HL-60 (cell line): ENCODE measurements at regions not wholly inside any gene's neighbourhood (a gene's known extent, or its start where the extent isn't known, plus 50 kb on each side); places are given as distances from the start of the nearest gene placed in this dataset.

Source experiments
- DNase-seq, 2 experiments: peaks; one replicate each; pipeline ENCODE4 v3.0.0-alpha.2; 2010 to 2020; ENCODE audit warnings: low read depth in 1 of 2, low spot score in 1 of 2
- H3K27ac ChIP-seq: fragments of 250-450 bp; sonication (Bioruptor Pico); replicated peaks from 2 replicates; pipeline ENCODE4 v1.5.1; 2020; ENCODE audit warnings: mild to moderate bottlenecking, moderate library complexity
- H3K27me3 ChIP-seq: fragments of 250-450 bp; sonication (Bioruptor Pico); 2 replicates; pipeline ENCODE4 v1.5.1; 2021; ENCODE audit warnings: mild to moderate bottlenecking, moderate library complexity; ENCODE audit not compliant: insufficient read depth, poor library complexity, severe bottlenecking
- H3K4me3 ChIP-seq: replicated peaks from 2 replicates; pipeline ENCODE4 v1.5.1; 2011; ENCODE audit warnings: mild to moderate bottlenecking, control low read depth, low read length; ENCODE audit not compliant: insufficient read depth
- GABPA ChIP-seq: IDR thresholded peaks from 2 replicates; pipeline ENCODE4 v1.6.1; 2012; ENCODE audit warnings: low read depth
- POLR2AphosphoS5 ChIP-seq: IDR thresholded peaks from 2 replicates; pipeline ENCODE4 v1.6.1; 2012; ENCODE audit warnings: low read depth
- SPI1 ChIP-seq: IDR thresholded peaks from 2 replicates; pipeline ENCODE4 v1.6.1; 2012; ENCODE audit warnings: low read depth, mild to moderate bottlenecking, borderline replicate concordance
- TF ChIP-seq, protein P1 (sequence below): IDR thresholded peaks from one replicate; pipeline ENCODE4 v1.5.1; 2011; ENCODE audit warnings: low read length, control low read depth, inconsistent platforms; ENCODE audit not compliant: insufficient read depth
- TF ChIP-seq, protein P2 (sequence below): IDR thresholded peaks from 2 replicates; pipeline ENCODE4 v1.6.1; 2012; ENCODE audit warnings: low read depth; ENCODE audit not compliant: insufficient replicate concordance

DNA sequence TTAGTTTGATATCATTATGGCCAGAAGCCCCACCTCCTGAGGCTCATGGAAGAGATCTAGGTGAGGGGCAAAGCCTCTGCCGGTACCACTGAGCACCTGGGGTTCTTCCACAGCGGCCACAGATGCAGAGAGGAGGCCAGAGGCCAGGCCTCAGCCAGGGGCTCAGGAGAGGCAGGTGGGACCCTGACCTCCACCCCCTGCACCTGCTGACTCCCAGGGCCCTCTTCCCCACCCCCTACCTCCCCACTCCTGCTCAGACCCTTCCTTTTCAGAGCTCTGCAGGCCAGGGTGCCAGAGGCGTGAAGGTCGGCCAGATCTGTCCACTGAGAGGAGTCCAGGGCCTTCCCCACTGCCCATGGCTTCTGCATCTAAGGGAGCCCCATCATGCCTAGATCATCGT lies 178.7 kb upstream of the PPP2R2D start:
- TF ChIP-seq SPI1, result no peak
- TF ChIP-seq, protein P1, sequence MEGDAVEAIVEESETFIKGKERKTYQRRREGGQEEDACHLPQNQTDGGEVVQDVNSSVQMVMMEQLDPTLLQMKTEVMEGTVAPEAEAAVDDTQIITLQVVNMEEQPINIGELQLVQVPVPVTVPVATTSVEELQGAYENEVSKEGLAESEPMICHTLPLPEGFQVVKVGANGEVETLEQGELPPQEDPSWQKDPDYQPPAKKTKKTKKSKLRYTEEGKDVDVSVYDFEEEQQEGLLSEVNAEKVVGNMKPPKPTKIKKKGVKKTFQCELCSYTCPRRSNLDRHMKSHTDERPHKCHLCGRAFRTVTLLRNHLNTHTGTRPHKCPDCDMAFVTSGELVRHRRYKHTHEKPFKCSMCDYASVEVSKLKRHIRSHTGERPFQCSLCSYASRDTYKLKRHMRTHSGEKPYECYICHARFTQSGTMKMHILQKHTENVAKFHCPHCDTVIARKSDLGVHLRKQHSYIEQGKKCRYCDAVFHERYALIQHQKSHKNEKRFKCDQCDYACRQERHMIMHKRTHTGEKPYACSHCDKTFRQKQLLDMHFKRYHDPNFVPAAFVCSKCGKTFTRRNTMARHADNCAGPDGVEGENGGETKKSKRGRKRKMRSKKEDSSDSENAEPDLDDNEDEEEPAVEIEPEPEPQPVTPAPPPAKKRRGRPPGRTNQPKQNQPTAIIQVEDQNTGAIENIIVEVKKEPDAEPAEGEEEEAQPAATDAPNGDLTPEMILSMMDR, result no peak
- TF ChIP-seq, protein P2, sequence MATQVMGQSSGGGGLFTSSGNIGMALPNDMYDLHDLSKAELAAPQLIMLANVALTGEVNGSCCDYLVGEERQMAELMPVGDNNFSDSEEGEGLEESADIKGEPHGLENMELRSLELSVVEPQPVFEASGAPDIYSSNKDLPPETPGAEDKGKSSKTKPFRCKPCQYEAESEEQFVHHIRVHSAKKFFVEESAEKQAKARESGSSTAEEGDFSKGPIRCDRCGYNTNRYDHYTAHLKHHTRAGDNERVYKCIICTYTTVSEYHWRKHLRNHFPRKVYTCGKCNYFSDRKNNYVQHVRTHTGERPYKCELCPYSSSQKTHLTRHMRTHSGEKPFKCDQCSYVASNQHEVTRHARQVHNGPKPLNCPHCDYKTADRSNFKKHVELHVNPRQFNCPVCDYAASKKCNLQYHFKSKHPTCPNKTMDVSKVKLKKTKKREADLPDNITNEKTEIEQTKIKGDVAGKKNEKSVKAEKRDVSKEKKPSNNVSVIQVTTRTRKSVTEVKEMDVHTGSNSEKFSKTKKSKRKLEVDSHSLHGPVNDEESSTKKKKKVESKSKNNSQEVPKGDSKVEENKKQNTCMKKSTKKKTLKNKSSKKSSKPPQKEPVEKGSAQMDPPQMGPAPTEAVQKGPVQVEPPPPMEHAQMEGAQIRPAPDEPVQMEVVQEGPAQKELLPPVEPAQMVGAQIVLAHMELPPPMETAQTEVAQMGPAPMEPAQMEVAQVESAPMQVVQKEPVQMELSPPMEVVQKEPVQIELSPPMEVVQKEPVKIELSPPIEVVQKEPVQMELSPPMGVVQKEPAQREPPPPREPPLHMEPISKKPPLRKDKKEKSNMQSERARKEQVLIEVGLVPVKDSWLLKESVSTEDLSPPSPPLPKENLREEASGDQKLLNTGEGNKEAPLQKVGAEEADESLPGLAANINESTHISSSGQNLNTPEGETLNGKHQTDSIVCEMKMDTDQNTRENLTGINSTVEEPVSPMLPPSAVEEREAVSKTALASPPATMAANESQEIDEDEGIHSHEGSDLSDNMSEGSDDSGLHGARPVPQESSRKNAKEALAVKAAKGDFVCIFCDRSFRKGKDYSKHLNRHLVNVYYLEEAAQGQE, result no peak
- TF ChIP-seq POLR2AphosphoS5, result no peak
- no peak for TF ChIP-seq GABPA
- DNase-seq, result no peak
- Histone ChIP-seq H3K27me3 (no peaks in the 10 kb centered on the region), H3K4me3 (no peak overlapping the region), H3K27ac (no peak overlapping the region)

DNA sequence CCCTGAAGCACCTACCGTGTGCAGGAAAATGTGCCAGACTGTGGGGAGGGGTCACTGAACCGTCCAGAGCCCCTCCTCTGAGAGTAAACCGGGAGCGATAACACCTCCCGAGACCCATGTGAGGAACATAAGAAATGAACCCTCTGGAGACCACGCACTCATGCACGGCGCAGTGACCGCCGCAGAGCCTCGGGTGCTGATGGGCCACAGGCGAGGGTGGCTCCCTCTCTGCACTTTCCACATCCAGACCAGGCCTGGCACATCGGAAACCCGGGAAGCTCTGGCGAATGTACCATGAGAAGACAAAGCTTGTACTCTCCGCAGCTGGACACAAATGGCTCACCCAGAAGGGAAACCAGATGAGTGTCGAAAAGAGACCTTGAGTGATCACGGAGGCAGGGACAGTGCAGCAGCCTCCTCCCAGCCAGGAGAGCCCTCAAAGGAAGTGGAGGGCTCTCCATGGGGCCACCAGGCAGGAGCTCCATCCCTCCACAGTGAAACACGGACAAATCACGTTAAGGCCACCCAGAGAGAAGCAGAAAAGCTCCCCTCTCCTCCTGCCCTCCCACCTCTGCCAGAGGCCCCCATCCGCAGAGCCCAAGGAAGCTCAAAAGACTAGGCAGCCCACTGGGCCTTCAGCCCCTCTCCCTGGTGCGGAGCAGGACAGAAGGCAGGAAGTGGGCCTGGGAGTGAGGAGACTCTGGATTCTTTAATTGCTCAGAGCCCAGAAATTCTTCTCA lies 178.1 kb upstream of the PPP2R2D start:
- TF ChIP-seq, protein P2, result no peak
- TF ChIP-seq GABPA, result no peak
- TF ChIP-seq POLR2AphosphoS5, result no peak
- TF ChIP-seq SPI1, result no peak
- Histone ChIP-seq H3K27ac (no peak overlapping the region), H3K4me3 (no peak overlapping the region), H3K27me3 (no peaks in the 10 kb centered on the region)
- DNase-seq, result no peak

DNA sequence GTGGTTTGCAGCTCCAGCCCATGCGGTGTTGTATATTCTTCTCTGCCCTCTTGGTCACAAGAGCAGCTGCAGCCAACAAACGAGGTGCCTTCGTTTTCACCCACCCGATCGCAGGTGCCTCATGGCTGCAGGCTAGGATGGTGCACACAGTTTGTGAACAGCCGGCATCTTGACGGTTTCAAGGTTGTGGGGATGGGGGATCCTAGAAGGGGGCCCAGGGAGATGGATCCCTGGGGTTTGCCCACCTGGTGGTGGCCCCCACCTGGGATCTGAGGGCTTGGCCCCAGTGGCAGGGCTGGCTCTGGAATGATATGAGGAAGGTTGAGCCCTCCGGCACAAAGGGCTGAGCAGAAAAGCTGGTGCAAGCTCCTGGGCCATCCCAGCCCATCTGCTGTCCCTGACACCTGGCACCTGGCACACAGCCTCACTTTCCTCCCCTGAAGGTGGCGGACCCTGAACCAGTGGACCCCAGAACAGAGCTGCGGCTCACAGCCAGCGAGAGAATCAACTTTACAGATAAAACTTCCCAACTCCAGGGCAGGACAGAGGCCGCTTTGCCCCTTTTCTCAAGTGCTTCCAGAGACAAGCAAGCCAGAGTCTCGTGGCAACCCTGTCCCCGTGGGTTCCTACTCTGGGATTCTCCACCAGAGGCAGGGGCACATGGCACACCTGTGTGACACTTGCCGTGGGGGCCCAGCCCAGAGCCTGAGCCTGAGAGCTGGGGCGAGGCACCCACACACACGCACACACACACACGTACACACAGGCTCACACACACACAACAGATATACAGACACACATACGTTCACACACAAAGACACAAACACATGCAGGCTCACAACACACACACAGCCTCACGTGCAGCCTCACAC lies 177.3 kb upstream of the PPP2R2D start:
- DNase-seq, result no peak
- H3K4me3 ChIP-seq, result no peak overlapping the region
- TF ChIP-seq, protein P2, result no peak
- TF ChIP-seq POLR2AphosphoS5, result no peak
- TF ChIP-seq, protein P1, result no peak
- no peak for TF ChIP-seq GABPA
- TF ChIP-seq SPI1, result no peak
- no peak overlapping the region for H3K27ac ChIP-seq
- no peaks in the 10 kb centered on the region for H3K27me3 ChIP-seq
